ENCODE measurements at regions not wholly inside any gene's neighbourhood (a gene's known extent, or its start where the extent isn't known, plus 50 kb on each side); places are given as distances from the start of the nearest gene placed in this dataset.
"Not testable (repeated sequence)": the region's sequence is repeated elsewhere in the genome, so short reads cannot be mapped to it uniquely, and the experiment has no call there.

GRCh38 chr4:3873408-3874027 is 107.3 kb downstream of the ADRA2C start:
- no peak for DNase-seq (ENCODE audit: low spot score)
- in situ Hi-C loops (cut with MboI; ENCODE audit: low sequenced_read_pairs, unreplicated experiment) = no loop called here
- TF ChIP-seq CTCF (IDR thresholded peaks at IDR 0.05; ENCODE audit: borderline replicate concordance, control extremely low read depth, extremely low read depth, insufficient read depth, missing control alignments) = no peak

GRCh38 chr4:3874028-3874415 is 107.8 kb downstream of the ADRA2C start:
- TF ChIP-seq CTCF (IDR thresholded peaks at IDR 0.05; ENCODE audit: borderline replicate concordance, control extremely low read depth, extremely low read depth, insufficient read depth, missing control alignments) = no peak
- DNase-seq (ENCODE audit: low spot score) = no peak
- in situ Hi-C loops (cut with MboI; ENCODE audit: low sequenced_read_pairs, unreplicated experiment) = no loop called here

GRCh38 chr4:3874525-3875110 is 108.4 kb downstream of the ADRA2C start:
- TF ChIP-seq CTCF (IDR thresholded peaks at IDR 0.05; ENCODE audit: borderline replicate concordance, control extremely low read depth, extremely low read depth, insufficient read depth, missing control alignments) = no peak
- in situ Hi-C loops (cut with MboI; ENCODE audit: low sequenced_read_pairs, unreplicated experiment) = no loop called here
- no peak for DNase-seq (ENCODE audit: low spot score)

GRCh38 chr4:3875466-3875865 is 109.3 kb downstream of the ADRA2C start:
- in situ Hi-C loops (cut with MboI; ENCODE audit: low sequenced_read_pairs, unreplicated experiment) = no loop called here
- no peak for DNase-seq (ENCODE audit: low spot score)
- no peak for TF ChIP-seq CTCF (IDR thresholded peaks at IDR 0.05; ENCODE audit: borderline replicate concordance, control extremely low read depth, extremely low read depth, insufficient read depth, missing control alignments)

- DNase-seq (ENCODE audit: low spot score); in situ Hi-C loops (cut with MboI; ENCODE audit: low sequenced_read_pairs, unreplicated experiment): not testable (repeated sequence)
Measured at GRCh38 chr4:3876057-3876845, 110.1 kb downstream of the ADRA2C start.

- in situ Hi-C loops (cut with MboI; ENCODE audit: low sequenced_read_pairs, unreplicated experiment) = no loop called here
- DNase-seq (ENCODE audit: low spot score) = no peak
- TF ChIP-seq CTCF (IDR thresholded peaks at IDR 0.05; ENCODE audit: borderline replicate concordance, control extremely low read depth, extremely low read depth, insufficient read depth, missing control alignments) = no peak
Measured at GRCh38 chr4:3877236-3877635, 111.1 kb downstream of the ADRA2C start.

GRCh38 chr4:3877868-3878267 is 111.7 kb downstream of the ADRA2C start:
- DNase-seq (ENCODE audit: low spot score) = no peak
- TF ChIP-seq CTCF (IDR thresholded peaks at IDR 0.05; ENCODE audit: borderline replicate concordance, control extremely low read depth, extremely low read depth, insufficient read depth, missing control alignments) = no peak
- in situ Hi-C loops (cut with MboI; ENCODE audit: low sequenced_read_pairs, unreplicated experiment) = no loop called here
